Omental fat pad (tissue), 3 donors: ENCODE measurements at regions not wholly inside any gene's neighbourhood (a gene's known extent, or its start where the extent isn't known, plus 50 kb on each side); places are given as distances from the start of the nearest gene placed in this dataset.
A peak's percentile ranks its signal among the peaks of the same experiment; 100 is the strongest.
"Not testable (repeated sequence)": the region's sequence is repeated elsewhere in the genome, so short reads cannot be mapped to it uniquely, and the experiment has no call there.

Experiments used
- ATAC-seq: fragments of 150-250 bp; one replicate; pipeline ENCODE4 v1.9.1; 2016; ENCODE audit warnings: mild to moderate bottlenecking, moderate library complexity; ENCODE audit not compliant: low FRiP score
- DNase-seq: peaks from one replicate; pipeline ENCODE4 v3.0.0-alpha.2; 2019; ENCODE audit warnings: low spot score
- TF ChIP-seq, protein P1 (sequence below), 3 donors: fragments of 450-650 bp; IDR thresholded peaks; one replicate each; pipeline ENCODE4 v1.5.1; 2016 to 2017; ENCODE audit warnings: antibody characterized with exemption in 3 of 3, mild to moderate bottlenecking in 3 of 3, moderate library complexity in 2 of 3

DNA sequence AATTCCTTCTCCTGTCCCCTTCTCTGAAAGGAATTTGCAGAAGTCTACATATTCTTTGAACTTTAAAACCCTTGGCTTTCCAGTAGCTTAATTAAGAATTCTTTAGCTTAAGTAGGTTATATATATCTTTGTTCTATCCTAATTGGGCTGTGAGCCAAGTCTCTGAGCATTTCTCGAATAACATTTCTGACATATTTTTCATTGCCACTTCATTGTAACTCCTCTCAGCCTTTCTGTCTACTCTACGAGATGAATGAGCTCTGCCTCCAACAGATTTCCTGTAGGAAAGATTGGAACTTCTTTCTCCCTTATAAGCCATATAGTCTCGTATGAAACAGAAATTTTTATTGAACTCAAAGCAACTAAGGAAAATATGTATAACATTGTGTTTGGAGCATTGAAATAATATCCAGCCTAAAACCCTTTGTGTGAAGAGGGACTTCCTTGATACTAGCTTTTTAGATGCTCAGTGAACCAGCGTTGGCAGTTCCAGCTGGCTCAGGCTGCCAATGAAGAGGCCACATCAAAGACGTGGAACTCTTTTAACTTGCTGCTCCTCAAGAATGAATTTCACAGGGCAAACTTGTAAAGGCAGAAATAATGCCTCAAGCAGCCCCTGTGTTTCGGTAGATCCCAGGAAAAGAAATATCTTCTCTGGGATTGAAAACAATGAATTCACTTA, 87.7 kb upstream of the NOX3 start:
- DNase-seq, result no peak
- ATAC-seq, result no peak
- TF ChIP-seq, protein P1, sequence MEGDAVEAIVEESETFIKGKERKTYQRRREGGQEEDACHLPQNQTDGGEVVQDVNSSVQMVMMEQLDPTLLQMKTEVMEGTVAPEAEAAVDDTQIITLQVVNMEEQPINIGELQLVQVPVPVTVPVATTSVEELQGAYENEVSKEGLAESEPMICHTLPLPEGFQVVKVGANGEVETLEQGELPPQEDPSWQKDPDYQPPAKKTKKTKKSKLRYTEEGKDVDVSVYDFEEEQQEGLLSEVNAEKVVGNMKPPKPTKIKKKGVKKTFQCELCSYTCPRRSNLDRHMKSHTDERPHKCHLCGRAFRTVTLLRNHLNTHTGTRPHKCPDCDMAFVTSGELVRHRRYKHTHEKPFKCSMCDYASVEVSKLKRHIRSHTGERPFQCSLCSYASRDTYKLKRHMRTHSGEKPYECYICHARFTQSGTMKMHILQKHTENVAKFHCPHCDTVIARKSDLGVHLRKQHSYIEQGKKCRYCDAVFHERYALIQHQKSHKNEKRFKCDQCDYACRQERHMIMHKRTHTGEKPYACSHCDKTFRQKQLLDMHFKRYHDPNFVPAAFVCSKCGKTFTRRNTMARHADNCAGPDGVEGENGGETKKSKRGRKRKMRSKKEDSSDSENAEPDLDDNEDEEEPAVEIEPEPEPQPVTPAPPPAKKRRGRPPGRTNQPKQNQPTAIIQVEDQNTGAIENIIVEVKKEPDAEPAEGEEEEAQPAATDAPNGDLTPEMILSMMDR (IDR thresholded peaks at IDR 0.05), result no peak

DNA sequence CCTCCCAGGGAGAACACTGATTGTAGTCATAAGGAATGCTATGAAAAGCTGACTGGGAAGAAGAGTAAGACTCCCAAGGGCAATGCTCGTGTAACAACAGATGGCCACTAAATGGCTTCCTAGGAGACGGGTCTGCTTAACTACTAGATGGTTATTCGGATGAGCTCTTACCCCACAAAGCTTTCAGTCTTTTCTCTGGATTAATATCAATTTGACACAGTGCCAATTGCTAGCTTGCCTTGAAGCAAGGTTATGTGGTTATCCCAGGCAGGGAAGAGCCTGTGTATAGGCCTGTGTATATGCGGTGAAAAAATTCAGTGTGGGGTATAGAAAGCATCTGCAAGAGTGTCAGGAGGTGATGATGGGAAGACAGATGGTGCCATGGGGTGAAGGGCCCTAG, 86.4 kb upstream of the NOX3 start:
- TF ChIP-seq, protein P1 (IDR thresholded peaks at IDR 0.05), result no peak
- ATAC-seq (no peak), DNase-seq (no peak)

DNA sequence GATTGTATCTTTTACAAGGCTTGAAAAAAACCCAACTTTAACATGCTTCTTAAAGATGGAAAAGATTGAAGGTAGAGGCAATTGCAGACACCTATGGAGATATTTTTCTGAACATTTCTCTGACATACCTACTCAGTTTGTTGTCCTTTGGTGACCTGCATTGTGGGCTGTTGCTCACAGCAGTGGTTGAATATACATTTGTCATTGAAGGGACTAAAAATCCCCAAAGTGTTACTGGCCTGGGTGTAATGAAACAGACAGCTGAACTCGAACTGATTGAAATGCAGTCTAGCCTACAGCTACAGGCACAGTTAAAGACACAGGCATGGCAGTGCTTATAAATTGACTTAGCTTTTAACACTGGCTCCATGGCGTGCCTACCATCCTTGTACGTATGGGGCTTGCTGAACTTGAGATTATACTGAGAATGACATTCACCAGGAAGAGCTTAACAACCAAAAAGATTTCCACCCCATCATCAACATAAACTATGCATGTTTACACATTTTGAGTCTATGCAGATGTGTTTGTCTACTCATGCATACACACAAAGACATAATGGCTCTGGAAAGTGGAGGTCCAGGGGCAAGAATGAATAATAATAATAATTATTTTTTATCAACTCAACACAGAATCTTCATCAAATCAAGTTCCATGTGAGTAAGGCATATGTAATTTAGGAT, 83.2 kb upstream of the NOX3 start:
- DNase-seq, result no peak
- no peak for ATAC-seq
- TF ChIP-seq, protein P1 (IDR thresholded peaks at IDR 0.05), result no peak

DNA sequence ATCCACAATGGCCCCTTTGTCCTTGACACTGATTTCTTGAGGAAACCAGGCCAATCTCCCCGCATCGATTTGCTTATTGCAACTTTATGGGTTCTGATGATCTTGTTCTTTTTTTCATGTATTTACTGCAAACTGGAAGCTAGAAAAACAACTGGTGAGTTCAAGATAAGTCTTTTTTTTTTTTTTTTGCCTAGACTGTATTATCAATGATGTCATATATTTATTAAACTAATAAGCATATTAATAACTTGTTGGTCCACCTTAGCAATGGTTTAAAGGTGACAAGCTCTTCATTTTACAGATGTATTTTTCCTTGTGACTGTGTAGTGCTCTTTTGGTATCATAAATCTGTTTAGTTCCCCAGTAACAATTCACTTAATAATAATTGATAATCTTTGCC, 79.0 kb upstream of the NOX3 start:
- no peak for ATAC-seq

DNA sequence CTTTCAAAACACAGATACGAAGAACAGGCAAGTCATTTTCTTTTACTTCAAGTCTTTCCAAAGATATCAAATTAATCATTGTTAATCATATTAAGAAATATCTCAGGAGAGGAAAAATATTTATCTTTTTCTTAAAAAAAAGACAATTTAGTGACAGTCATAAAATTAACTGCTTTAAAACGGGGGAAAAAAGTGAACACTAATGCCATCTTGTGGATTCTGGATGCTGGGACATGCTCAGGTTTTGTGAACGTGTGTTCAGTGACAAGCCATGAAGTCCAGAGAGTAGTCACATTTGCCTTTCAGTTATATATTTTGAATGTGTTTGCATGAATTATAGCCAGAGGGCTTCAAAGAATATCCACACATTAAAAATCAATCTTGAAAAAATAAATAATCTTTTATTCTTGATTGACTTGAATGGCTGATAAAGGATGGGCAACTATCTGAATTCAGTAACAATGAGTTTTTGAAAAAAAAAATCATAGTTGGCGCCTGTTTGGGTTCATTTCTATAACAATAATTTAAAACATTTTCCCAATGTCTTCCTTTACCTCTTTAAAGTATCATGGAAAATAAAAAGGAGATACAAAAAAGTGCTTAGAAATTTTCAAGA, 74.7 kb upstream of the NOX3 start:
- TF ChIP-seq, protein P1 (IDR thresholded peaks at IDR 0.05), result peak in 1 of 3 donors; percentile 19
- no peak for DNase-seq
- no peak for ATAC-seq

More for the DNA sequence above, 79.0 kb upstream of the NOX3 start:
- TF ChIP-seq, protein P1 (IDR thresholded peaks at IDR 0.05), result no peak
- DNase-seq, result no peak

DNA sequence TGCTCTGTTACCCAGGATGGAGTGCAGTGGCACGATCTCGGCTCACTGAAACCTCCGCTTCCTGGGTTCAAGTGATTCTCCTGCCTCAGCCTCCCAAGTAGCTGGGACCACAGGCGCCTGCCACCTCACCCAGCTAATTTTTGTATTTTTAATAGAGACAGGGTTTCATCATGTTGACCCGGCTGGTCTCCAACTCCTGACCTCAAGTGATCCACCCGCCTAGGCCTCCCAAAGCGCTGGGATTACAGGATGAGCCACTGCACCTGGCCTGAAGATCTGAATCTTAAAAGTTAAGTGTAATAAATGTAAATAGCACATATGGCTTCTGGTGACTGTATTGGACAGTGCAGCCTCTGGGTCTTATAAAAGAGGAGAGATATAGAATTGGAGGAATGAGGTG, 74.2 kb upstream of the NOX3 start:
- not testable (repeated sequence) for ATAC-seq, DNase-seq

DNA sequence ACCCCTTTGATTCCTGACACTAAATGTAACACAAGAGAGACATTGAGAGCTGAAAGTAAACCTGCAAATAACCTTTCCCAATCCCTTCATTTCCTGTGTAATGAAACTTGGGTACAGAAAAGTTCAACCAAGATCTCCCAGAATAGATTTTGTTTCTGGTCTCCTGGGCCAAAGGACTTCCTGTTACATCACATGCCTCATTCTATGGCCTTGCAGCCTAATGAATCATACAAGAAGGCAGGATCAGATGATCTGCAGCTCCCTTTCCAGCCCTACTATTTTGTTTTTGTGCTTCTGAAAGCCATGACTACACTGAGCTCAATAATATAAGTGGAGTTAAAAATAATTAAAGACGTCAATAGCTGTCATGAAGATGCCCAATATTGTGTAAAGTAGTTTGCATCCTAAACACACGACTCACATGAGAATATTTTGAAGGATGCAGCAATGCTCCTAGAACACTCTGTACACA, 73.4 kb upstream of the NOX3 start:
- ATAC-seq (no peak), DNase-seq (no peak)
- TF ChIP-seq, protein P1 (IDR thresholded peaks at IDR 0.05), result no peak
